Keratinocyte (primary cell): ENCODE measurements at regions not wholly inside any gene's neighbourhood (a gene's known extent, or its start where the extent isn't known, plus 50 kb on each side); places are given as distances from the start of the nearest gene placed in this dataset.

Experiments
- DNase-seq: peaks from one replicate; pipeline ENCODE4 v3.0.0-alpha.2; 2011; ENCODE audit warnings: low read depth, missing footprints, low spot score
- FAIRE-seq: peaks from 2 replicates; lab custom pipeline; 2011; peaks lifted over from hg19 to GRCh38; lab: Jason Lieb, UNC
- H2AFZ ChIP-seq: 2 replicates; pipeline ENCODE4 v1.6.0; 2012; ENCODE audit warnings: low read length, control low read depth, inconsistent platforms; ENCODE audit not compliant: control insufficient read depth
- H3K27ac ChIP-seq: 2 replicates; pipeline ENCODE4 v1.5.1; 2011; ENCODE audit warnings: low read length; ENCODE audit not compliant: control insufficient read depth, insufficient read depth
- H3K27me3 ChIP-seq: 3 replicates; pipeline ENCODE4 v1.6.0; 2011; ENCODE audit warnings: low read length; ENCODE audit not compliant: control insufficient read depth, insufficient read depth; ENCODE audit errors: extremely low read depth
- H3K36me3 ChIP-seq, 2 experiments: 2 replicates in 1 of 2; 3 replicates in 1 of 2; pipeline ENCODE4 v1.5.1; 2011; ENCODE audit warnings: low read length in 2 of 2, mild to moderate bottlenecking in 1 of 2; ENCODE audit not compliant: control insufficient read depth in 2 of 2, insufficient read depth in 2 of 2; ENCODE audit errors: extremely low read depth in 1 of 2
- H3K4me1 ChIP-seq: 3 replicates; pipeline ENCODE4 v1.5.1; 2011; ENCODE audit warnings: low read length; ENCODE audit not compliant: control insufficient read depth, insufficient read depth; ENCODE audit errors: extremely low read depth
- H3K4me2 ChIP-seq: 3 replicates; pipeline ENCODE4 v1.6.0; 2011; ENCODE audit warnings: low read depth, low read length; ENCODE audit not compliant: control insufficient read depth, insufficient read depth; ENCODE audit errors: extremely low read depth
- H3K4me3 ChIP-seq, 3 experiments: fragments of 200-600 bp in 1 of 3; sonication (generic) in 1 of 3; 2 replicates in 2 of 3; 3 replicates in 1 of 3; pipeline ENCODE4 v1.5.1; 2011 to 2016; ENCODE audit warnings: low read length in 3 of 3, mild to moderate bottlenecking in 3 of 3, control low read depth in 2 of 3, inconsistent platforms in 1 of 3, low read depth in 1 of 3, mixed read lengths in 1 of 3, mixed run types in 1 of 3, moderate library complexity in 1 of 3; ENCODE audit not compliant: control insufficient read depth in 2 of 3, insufficient read depth in 2 of 3; ENCODE audit errors: extremely low read depth in 1 of 3
- H3K79me2 ChIP-seq: 2 replicates; pipeline ENCODE4 v1.6.0; 2012; ENCODE audit warnings: low read length; ENCODE audit not compliant: control insufficient read depth, insufficient read depth
- H3K9ac ChIP-seq: 3 replicates; pipeline ENCODE4 v1.6.0; 2011; ENCODE audit warnings: low read length; ENCODE audit not compliant: control insufficient read depth, insufficient read depth; ENCODE audit errors: extremely low read depth
- H3K9me1 ChIP-seq: 3 replicates; pipeline ENCODE4 v1.6.0; 2011; ENCODE audit warnings: low read length; ENCODE audit not compliant: control insufficient read depth, insufficient read depth; ENCODE audit errors: extremely low read depth
- H3K9me3 ChIP-seq: 2 replicates; pipeline ENCODE4 v1.5.1; 2012; ENCODE audit warnings: low read depth, low read length; ENCODE audit not compliant: control insufficient read depth
- H4K20me1 ChIP-seq: 3 replicates; pipeline ENCODE4 v1.6.0; 2011; ENCODE audit warnings: low read length; ENCODE audit not compliant: control insufficient read depth, insufficient read depth; ENCODE audit errors: extremely low read depth
- EZH2 ChIP-seq: IDR thresholded peaks from one replicate; pipeline ENCODE4 v1.6.1; 2012; ENCODE audit warnings: inconsistent platforms, mild to moderate bottlenecking, low read length, moderate library complexity
- dilution Hi-C: fragments of 300-500 bp; cut with MboI; formaldehyde crosslinking; loops from one replicate; pipeline ENCODE4 v1.7.0; 2020; ENCODE audit warnings: low sequenced_read_pairs; ENCODE audit not compliant: extremely low pct_ligation_motif_present
- TF ChIP-seq, protein P1 (sequence below), 3 experiments: IDR thresholded peaks in 1 of 3; conservative IDR thresholded peaks in 1 of 3; optimal IDR thresholded peaks in 1 of 3; 2 replicates in 2 of 3; 3 replicates in 1 of 3; pipeline versions ENCODE3 to v1.5.1; 2011; ENCODE audit warnings: low read length in 3 of 3, mild to moderate bottlenecking in 3 of 3, moderate library complexity in 2 of 3, control low read depth in 1 of 3, inconsistent platforms in 1 of 3; ENCODE audit not compliant: insufficient read depth in 2 of 3; ENCODE audit errors: extremely low read depth in 1 of 3

DNA sequence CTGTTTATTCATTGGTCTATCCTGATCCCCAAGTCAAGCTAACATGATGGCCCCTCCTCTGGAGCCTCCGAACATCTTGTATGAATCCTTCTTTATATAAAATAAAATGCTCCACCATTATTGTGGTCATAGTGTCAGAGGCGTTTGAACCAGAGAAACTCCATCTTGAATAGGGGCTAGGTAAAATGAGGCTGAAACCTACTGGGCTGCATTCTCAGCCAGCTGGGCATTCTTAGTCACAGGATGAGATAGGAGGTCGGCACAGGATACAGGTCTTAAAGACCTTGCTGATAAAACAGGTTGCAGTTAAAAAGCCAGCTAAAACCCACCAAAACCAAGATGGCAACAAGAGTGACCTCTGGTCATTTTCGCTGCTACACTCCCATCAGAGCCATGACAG is 905.8 kb upstream of the AUTS2 start:
- peak overlapping the region; percentile 59 for H3K4me2 ChIP-seq
- H3K9me3 ChIP-seq = no peaks in the 10 kb centered on the region
- no peaks in the 10 kb centered on the region for H3K36me3 ChIP-seq
- H4K20me1 ChIP-seq = no peaks in the 10 kb centered on the region
- DNase-seq = no peak
- no peak for TF ChIP-seq EZH2
- TF ChIP-seq, protein P1, sequence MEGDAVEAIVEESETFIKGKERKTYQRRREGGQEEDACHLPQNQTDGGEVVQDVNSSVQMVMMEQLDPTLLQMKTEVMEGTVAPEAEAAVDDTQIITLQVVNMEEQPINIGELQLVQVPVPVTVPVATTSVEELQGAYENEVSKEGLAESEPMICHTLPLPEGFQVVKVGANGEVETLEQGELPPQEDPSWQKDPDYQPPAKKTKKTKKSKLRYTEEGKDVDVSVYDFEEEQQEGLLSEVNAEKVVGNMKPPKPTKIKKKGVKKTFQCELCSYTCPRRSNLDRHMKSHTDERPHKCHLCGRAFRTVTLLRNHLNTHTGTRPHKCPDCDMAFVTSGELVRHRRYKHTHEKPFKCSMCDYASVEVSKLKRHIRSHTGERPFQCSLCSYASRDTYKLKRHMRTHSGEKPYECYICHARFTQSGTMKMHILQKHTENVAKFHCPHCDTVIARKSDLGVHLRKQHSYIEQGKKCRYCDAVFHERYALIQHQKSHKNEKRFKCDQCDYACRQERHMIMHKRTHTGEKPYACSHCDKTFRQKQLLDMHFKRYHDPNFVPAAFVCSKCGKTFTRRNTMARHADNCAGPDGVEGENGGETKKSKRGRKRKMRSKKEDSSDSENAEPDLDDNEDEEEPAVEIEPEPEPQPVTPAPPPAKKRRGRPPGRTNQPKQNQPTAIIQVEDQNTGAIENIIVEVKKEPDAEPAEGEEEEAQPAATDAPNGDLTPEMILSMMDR (optimal IDR thresholded peaks at IDR 0.05 in 1 of 3, IDR thresholded peaks at IDR 0.05 in 1 of 3, conservative IDR thresholded peaks at IDR 0.05 in 1 of 3; ENCODE audit: extremely low read depth in 1 of 3, insufficient read depth in 2 of 3, low read length in 3 of 3) = no peak
- no peaks in the 10 kb centered on the region for H3K9me1 ChIP-seq
- peak overlapping the region; percentile 86 for H3K27ac ChIP-seq
- peaks cover 15% of the 10 kb centered on the region for H3K4me1 ChIP-seq
- H3K27me3 ChIP-seq = no peaks in the 10 kb centered on the region
- no peaks in the 10 kb centered on the region for H3K79me2 ChIP-seq
- H3K9ac ChIP-seq = peak overlapping the region; percentile 45
- H3K4me3 ChIP-seq = peak overlapping the region in 2 of 3 experiments; percentile 7 to 16
- dilution Hi-C loops = no loop called here
- no peak for FAIRE-seq
- H2AFZ ChIP-seq = no peak overlapping the region

DNA sequence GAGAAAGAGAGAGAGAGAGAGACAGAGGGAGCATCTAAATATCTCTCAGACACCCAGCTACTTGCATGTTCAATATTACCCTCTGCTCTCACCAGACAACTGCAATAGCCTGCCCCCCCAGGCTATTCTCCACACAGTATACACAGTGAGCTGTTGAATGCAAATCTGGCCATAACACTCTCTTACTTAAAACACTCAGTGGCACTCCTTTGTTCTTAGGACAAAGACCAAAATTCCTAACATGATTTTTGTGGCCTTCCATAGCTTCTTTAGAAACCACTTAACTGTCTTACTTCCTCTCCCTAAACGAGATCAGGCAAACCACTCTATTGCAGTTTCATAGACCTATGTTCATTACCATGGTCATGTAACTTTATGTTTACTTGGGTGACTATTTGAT is 903.6 kb upstream of the AUTS2 start:
- no peak overlapping the region for H3K9ac ChIP-seq
- peaks cover 26% of the 10 kb centered on the region for H3K4me1 ChIP-seq
- H3K27me3 ChIP-seq = no peaks in the 10 kb centered on the region
- no peaks in the 10 kb centered on the region for H3K79me2 ChIP-seq
- no peak overlapping the region for H3K4me2 ChIP-seq
- TF ChIP-seq, protein P1 (optimal IDR thresholded peaks at IDR 0.05 in 1 of 3, IDR thresholded peaks at IDR 0.05 in 1 of 3, conservative IDR thresholded peaks at IDR 0.05 in 1 of 3; ENCODE audit: extremely low read depth in 1 of 3, insufficient read depth in 2 of 3, low read length in 3 of 3) = no peak
- no peak for TF ChIP-seq EZH2
- no peaks in the 10 kb centered on the region for H3K36me3 ChIP-seq
- no peak overlapping the region for H3K27ac ChIP-seq
- H3K4me3 ChIP-seq = no peak overlapping the region
- H3K9me1 ChIP-seq = no peaks in the 10 kb centered on the region
- FAIRE-seq = peak; percentile 87
- no peak for DNase-seq
- no peaks in the 10 kb centered on the region for H4K20me1 ChIP-seq
- no peaks in the 10 kb centered on the region for H3K9me3 ChIP-seq
- dilution Hi-C loops = no loop called here
- H2AFZ ChIP-seq = no peak overlapping the region
